ENCODE measurements at regions not wholly inside any gene's neighbourhood (a gene's known extent, or its start where the extent isn't known, plus 50 kb on each side); places are given as distances from the start of the nearest gene placed in this dataset.
"Not testable (repeated sequence)": the region's sequence is repeated elsewhere in the genome, so short reads cannot be mapped to it uniquely, and the experiment has no call there.

GRCh38 chr17:15872677-15873076 is 72.3 kb upstream of the ADORA2B start:
- H3K27me3 ChIP-seq (replicated peaks); H3K36me3 ChIP-seq (replicated peaks); DNase-seq; in situ Hi-C loops (cut with HindIII; ENCODE audit: low pct_ligation_motif_present, low sequenced_read_pairs); H3K27ac ChIP-seq; H3K4me3 ChIP-seq (ENCODE audit: low read depth, low read length): not testable (repeated sequence)

GRCh38 chr17:15877882-15878500 is 66.9 kb upstream of the ADORA2B start:
- H3K27me3 ChIP-seq (replicated peaks); H3K36me3 ChIP-seq (replicated peaks); DNase-seq; H3K4me3 ChIP-seq (ENCODE audit: low read depth, low read length); H3K27ac ChIP-seq; in situ Hi-C loops (cut with HindIII; ENCODE audit: low pct_ligation_motif_present, low sequenced_read_pairs): not testable (repeated sequence)

- TF ChIP-seq CTCF (IDR thresholded peaks at IDR 0.05; ENCODE audit: low read depth, low read length, missing control alignments): peak; percentile 51
- in situ Hi-C loops (cut with HindIII; ENCODE audit: low pct_ligation_motif_present, low sequenced_read_pairs): no loop called here
- no peaks in the 10 kb centered on the region for H3K27me3 ChIP-seq (replicated peaks)
- H3K36me3 ChIP-seq (replicated peaks): no peaks in the 10 kb centered on the region
- DNase-seq: no peak
- no peak overlapping the region for H3K27ac ChIP-seq
- H3K4me3 ChIP-seq (ENCODE audit: low read depth, low read length): no peak overlapping the region
Observed at GRCh38 chr17:15882058-15882720, 62.7 kb upstream of the ADORA2B start.

- no peak for DNase-seq
- no peak for TF ChIP-seq CTCF (IDR thresholded peaks at IDR 0.05; ENCODE audit: low read depth, low read length, missing control alignments)
- no peaks in the 10 kb centered on the region for H3K36me3 ChIP-seq (replicated peaks)
- H3K27ac ChIP-seq: no peak overlapping the region
- no peak overlapping the region for H3K4me3 ChIP-seq (ENCODE audit: low read depth, low read length)
- in situ Hi-C loops (cut with HindIII; ENCODE audit: low pct_ligation_motif_present, low sequenced_read_pairs): no loop called here
- no peaks in the 10 kb centered on the region for H3K27me3 ChIP-seq (replicated peaks)
Observed at GRCh38 chr17:15882777-15883176, 62.2 kb upstream of the ADORA2B start.

GRCh38 chr17:15883617-15884111 is 61.3 kb upstream of the ADORA2B start:
- no peak for TF ChIP-seq CTCF (IDR thresholded peaks at IDR 0.05; ENCODE audit: low read depth, low read length, missing control alignments)
- Histone ChIP-seq H3K4me3 (ENCODE audit: low read depth, low read length) (no peak overlapping the region), H3K27me3 (replicated peaks) (no peaks in the 10 kb centered on the region), H3K27ac (peak overlapping the region; percentile 36), H3K36me3 (replicated peaks) (no peaks in the 10 kb centered on the region)
- in situ Hi-C loops (cut with HindIII; ENCODE audit: low pct_ligation_motif_present, low sequenced_read_pairs): no loop called here
- peak; percentile 89 for DNase-seq

- no peaks in the 10 kb centered on the region for H3K36me3 ChIP-seq (replicated peaks)
- DNase-seq: no peak
- no peak for TF ChIP-seq CTCF (IDR thresholded peaks at IDR 0.05; ENCODE audit: low read depth, low read length, missing control alignments)
- no peak overlapping the region for H3K4me3 ChIP-seq (ENCODE audit: low read depth, low read length)
- in situ Hi-C loops (cut with HindIII; ENCODE audit: low pct_ligation_motif_present, low sequenced_read_pairs): no loop called here
- no peaks in the 10 kb centered on the region for H3K27me3 ChIP-seq (replicated peaks)
- no peak overlapping the region for H3K27ac ChIP-seq
Observed at GRCh38 chr17:15884731-15885130, 60.2 kb upstream of the ADORA2B start.

- H3K36me3 ChIP-seq (replicated peaks): no peaks in the 10 kb centered on the region
- no peak overlapping the region for H3K27ac ChIP-seq
- DNase-seq: no peak
- in situ Hi-C loops (cut with HindIII; ENCODE audit: low pct_ligation_motif_present, low sequenced_read_pairs): no loop called here
- no peak for TF ChIP-seq CTCF (IDR thresholded peaks at IDR 0.05; ENCODE audit: low read depth, low read length, missing control alignments)
- no peaks in the 10 kb centered on the region for H3K27me3 ChIP-seq (replicated peaks)
- H3K4me3 ChIP-seq (ENCODE audit: low read depth, low read length): no peak overlapping the region
Observed at GRCh38 chr17:15885770-15886169, 59.2 kb upstream of the ADORA2B start.

All from brain microvascular endothelial cell (primary cell).